ENCODE measurements at regions not wholly inside any gene's neighbourhood (a gene's known extent, or its start where the extent isn't known, plus 50 kb on each side); places are given as distances from the start of the nearest gene placed in this dataset.

DNA sequence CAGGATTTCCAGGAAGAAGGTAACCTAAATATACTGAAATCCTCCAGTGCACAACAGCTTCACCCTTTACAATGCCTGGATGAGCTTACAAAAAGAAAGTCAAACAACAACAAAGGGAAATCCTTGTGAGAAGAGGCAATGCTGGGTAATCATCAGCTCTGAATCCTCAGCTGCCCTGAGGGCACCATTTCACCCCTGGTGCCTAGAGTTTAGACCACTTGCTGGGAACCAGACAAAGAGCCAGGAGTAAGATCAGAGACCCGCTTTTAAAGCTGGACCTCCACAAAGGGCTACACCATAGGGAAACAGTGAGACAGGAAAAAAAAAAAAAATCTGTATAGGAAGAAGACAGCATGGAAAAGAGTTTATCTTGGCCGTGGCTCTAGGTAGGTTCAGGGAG, 97.0 kb downstream of the FOXI3 start (continued):
- TF ChIP-seq, protein P1, sequence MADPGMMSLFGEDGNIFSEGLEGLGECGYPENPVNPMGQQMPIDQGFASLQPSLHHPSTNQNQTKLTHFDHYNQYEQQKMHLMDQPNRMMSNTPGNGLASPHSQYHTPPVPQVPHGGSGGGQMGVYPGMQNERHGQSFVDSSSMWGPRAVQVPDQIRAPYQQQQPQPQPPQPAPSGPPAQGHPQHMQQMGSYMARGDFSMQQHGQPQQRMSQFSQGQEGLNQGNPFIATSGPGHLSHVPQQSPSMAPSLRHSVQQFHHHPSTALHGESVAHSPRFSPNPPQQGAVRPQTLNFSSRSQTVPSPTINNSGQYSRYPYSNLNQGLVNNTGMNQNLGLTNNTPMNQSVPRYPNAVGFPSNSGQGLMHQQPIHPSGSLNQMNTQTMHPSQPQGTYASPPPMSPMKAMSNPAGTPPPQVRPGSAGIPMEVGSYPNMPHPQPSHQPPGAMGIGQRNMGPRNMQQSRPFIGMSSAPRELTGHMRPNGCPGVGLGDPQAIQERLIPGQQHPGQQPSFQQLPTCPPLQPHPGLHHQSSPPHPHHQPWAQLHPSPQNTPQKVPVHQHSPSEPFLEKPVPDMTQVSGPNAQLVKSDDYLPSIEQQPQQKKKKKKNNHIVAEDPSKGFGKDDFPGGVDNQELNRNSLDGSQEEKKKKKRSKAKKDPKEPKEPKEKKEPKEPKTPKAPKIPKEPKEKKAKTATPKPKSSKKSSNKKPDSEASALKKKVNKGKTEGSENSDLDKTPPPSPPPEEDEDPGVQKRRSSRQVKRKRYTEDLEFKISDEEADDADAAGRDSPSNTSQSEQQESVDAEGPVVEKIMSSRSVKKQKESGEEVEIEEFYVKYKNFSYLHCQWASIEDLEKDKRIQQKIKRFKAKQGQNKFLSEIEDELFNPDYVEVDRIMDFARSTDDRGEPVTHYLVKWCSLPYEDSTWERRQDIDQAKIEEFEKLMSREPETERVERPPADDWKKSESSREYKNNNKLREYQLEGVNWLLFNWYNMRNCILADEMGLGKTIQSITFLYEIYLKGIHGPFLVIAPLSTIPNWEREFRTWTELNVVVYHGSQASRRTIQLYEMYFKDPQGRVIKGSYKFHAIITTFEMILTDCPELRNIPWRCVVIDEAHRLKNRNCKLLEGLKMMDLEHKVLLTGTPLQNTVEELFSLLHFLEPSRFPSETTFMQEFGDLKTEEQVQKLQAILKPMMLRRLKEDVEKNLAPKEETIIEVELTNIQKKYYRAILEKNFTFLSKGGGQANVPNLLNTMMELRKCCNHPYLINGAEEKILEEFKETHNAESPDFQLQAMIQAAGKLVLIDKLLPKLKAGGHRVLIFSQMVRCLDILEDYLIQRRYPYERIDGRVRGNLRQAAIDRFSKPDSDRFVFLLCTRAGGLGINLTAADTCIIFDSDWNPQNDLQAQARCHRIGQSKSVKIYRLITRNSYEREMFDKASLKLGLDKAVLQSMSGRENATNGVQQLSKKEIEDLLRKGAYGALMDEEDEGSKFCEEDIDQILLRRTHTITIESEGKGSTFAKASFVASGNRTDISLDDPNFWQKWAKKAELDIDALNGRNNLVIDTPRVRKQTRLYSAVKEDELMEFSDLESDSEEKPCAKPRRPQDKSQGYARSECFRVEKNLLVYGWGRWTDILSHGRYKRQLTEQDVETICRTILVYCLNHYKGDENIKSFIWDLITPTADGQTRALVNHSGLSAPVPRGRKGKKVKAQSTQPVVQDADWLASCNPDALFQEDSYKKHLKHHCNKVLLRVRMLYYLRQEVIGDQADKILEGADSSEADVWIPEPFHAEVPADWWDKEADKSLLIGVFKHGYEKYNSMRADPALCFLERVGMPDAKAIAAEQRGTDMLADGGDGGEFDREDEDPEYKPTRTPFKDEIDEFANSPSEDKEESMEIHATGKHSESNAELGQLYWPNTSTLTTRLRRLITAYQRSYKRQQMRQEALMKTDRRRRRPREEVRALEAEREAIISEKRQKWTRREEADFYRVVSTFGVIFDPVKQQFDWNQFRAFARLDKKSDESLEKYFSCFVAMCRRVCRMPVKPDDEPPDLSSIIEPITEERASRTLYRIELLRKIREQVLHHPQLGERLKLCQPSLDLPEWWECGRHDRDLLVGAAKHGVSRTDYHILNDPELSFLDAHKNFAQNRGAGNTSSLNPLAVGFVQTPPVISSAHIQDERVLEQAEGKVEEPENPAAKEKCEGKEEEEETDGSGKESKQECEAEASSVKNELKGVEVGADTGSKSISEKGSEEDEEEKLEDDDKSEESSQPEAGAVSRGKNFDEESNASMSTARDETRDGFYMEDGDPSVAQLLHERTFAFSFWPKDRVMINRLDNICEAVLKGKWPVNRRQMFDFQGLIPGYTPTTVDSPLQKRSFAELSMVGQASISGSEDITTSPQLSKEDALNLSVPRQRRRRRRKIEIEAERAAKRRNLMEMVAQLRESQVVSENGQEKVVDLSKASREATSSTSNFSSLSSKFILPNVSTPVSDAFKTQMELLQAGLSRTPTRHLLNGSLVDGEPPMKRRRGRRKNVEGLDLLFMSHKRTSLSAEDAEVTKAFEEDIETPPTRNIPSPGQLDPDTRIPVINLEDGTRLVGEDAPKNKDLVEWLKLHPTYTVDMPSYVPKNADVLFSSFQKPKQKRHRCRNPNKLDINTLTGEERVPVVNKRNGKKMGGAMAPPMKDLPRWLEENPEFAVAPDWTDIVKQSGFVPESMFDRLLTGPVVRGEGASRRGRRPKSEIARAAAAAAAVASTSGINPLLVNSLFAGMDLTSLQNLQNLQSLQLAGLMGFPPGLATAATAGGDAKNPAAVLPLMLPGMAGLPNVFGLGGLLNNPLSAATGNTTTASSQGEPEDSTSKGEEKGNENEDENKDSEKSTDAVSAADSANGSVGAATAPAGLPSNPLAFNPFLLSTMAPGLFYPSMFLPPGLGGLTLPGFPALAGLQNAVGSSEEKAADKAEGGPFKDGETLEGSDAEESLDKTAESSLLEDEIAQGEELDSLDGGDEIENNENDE (IDR thresholded peaks at IDR 0.05; ENCODE audit: insufficient replicate concordance, low read length) = no peak
- TF ChIP-seq CREB1 (IDR thresholded peaks at IDR 0.05) = no peak
- TF ChIP-seq YY1 (IDR thresholded peaks at IDR 0.05; ENCODE audit: low read depth, low read length) = no peak
- no peak for TF ChIP-seq KDM5A (IDR thresholded peaks at IDR 0.05; ENCODE audit: low read length)
- TF ChIP-seq, protein P2, sequence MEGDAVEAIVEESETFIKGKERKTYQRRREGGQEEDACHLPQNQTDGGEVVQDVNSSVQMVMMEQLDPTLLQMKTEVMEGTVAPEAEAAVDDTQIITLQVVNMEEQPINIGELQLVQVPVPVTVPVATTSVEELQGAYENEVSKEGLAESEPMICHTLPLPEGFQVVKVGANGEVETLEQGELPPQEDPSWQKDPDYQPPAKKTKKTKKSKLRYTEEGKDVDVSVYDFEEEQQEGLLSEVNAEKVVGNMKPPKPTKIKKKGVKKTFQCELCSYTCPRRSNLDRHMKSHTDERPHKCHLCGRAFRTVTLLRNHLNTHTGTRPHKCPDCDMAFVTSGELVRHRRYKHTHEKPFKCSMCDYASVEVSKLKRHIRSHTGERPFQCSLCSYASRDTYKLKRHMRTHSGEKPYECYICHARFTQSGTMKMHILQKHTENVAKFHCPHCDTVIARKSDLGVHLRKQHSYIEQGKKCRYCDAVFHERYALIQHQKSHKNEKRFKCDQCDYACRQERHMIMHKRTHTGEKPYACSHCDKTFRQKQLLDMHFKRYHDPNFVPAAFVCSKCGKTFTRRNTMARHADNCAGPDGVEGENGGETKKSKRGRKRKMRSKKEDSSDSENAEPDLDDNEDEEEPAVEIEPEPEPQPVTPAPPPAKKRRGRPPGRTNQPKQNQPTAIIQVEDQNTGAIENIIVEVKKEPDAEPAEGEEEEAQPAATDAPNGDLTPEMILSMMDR (IDR thresholded peaks at IDR 0.05; ENCODE audit: control extremely low read depth in 1 of 3, insufficient read depth in 1 of 3, low read depth in 1 of 3, low read length in 3 of 3) = no peak
- TF ChIP-seq BACH1 (IDR thresholded peaks at IDR 0.05; ENCODE audit: low read length) = no peak
- TF ChIP-seq GTF2F1 (IDR thresholded peaks at IDR 0.05; ENCODE audit: borderline replicate concordance, low read depth, low read length) = no peak
- TF ChIP-seq, protein P3, sequence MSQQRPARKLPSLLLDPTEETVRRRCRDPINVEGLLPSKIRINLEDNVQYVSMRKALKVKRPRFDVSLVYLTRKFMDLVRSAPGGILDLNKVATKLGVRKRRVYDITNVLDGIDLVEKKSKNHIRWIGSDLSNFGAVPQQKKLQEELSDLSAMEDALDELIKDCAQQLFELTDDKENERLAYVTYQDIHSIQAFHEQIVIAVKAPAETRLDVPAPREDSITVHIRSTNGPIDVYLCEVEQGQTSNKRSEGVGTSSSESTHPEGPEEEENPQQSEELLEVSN (IDR thresholded peaks at IDR 0.05) = no peak
- TF ChIP-seq CBX8 (IDR thresholded peaks at IDR 0.05; ENCODE audit: borderline replicate concordance, low read depth, low read length) = no peak

Measured in H1 (cell line).